ENCODE measurements at regions not wholly inside any gene's neighbourhood (a gene's known extent, or its start where the extent isn't known, plus 50 kb on each side); places are given as distances from the start of the nearest gene placed in this dataset.

GRCh38 chr13:74346960-74347359 is 212.8 kb upstream of the KLF12 start:
- no peak for TF ChIP-seq CTCF (conservative IDR thresholded peaks at IDR 0.05; ENCODE audit: control insufficient read depth, insufficient read depth, low read depth, low read length)
- H3K4me3 ChIP-seq (ENCODE audit: control insufficient read depth, low read depth, low read length): no peak overlapping the region
- DNase-seq (ENCODE audit: low read depth): no peak

- DNase-seq (ENCODE audit: low read depth): no peak
- no peak for TF ChIP-seq CTCF (conservative IDR thresholded peaks at IDR 0.05; ENCODE audit: control insufficient read depth, insufficient read depth, low read depth, low read length)
- no peak overlapping the region for H3K4me3 ChIP-seq (ENCODE audit: control insufficient read depth, low read depth, low read length)
Measured at GRCh38 chr13:74338341-74338740, 204.1 kb upstream of the KLF12 start.

DNA sequence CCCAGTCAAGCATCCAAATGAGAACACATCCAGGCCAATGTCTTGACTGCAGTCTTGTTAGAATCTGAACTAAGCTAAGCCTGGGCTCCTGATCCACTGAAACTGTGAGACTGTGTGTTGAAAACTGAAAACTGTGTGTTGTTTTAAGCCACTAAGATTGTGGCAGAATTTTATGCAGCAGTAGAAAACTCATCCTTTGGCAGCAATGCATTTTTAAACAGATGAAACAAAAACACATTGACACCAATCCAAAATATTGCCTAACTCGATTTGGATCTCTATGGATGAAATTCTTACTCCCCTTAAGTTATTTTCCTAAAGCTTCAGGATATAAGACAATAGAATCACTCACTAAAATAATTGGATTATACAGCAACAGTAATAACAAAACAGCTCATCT is 202.3 kb upstream of the KLF12 start:
- peak; percentile 9 for DNase-seq (ENCODE audit: low read depth)
- no peak overlapping the region for H3K4me3 ChIP-seq (ENCODE audit: control insufficient read depth, low read depth, low read length)
- no peak for TF ChIP-seq CTCF (conservative IDR thresholded peaks at IDR 0.05; ENCODE audit: control insufficient read depth, insufficient read depth, low read depth, low read length)

GRCh38 chr13:74335370-74335769 is 201.2 kb upstream of the KLF12 start:
- H3K4me3 ChIP-seq (ENCODE audit: control insufficient read depth, low read depth, low read length): no peak overlapping the region
- no peak for DNase-seq (ENCODE audit: low read depth)
- TF ChIP-seq CTCF (conservative IDR thresholded peaks at IDR 0.05; ENCODE audit: control insufficient read depth, insufficient read depth, low read depth, low read length): no peak

DNA sequence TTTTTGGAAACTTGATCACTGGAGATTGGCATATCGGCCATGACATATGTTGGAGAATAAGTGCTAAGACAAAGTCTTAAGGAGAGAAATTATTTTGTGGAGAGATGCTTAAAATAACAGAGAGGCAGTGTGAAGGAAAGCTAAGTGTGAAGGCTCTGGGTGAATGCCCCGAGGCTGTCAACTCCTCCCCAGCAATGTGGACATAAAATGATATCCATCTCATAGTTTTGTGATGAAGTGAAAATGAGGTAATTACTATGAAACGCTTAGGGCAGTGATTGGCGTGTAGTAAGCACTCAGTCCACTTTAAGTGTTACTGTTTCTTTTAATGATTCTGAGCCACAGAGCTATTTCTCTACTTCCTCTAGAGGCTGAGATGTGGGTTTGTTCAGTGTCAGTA is 195.8 kb upstream of the KLF12 start:
- H3K4me3 ChIP-seq (ENCODE audit: control insufficient read depth, low read depth, low read length): no peak overlapping the region
- no peak for DNase-seq (ENCODE audit: low read depth)
- TF ChIP-seq CTCF (conservative IDR thresholded peaks at IDR 0.05; ENCODE audit: control insufficient read depth, insufficient read depth, low read depth, low read length): no peak

DNA sequence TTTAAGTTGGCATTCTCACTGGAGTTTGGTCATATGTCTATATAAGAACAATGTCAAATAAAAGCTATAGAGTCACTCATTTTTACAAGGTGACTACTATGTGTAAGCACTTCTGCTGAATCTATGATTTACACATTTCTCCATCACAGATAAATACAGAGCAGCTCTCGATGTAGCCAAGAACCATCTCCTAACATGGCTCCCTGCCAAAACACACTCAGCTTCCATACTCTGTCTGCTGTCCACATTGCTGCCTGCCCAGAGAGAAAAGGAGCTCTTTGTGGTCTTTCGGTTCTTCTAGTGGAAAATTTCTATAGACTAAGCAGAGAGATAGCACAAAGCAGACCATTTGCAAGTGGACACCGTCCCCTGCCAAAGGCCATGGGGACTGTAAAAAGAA is 190.9 kb upstream of the KLF12 start:
- no peak for TF ChIP-seq CTCF (conservative IDR thresholded peaks at IDR 0.05; ENCODE audit: control insufficient read depth, insufficient read depth, low read depth, low read length)
- H3K4me3 ChIP-seq (ENCODE audit: control insufficient read depth, low read depth, low read length): no peak overlapping the region
- peak; percentile 68 for DNase-seq (ENCODE audit: low read depth)

DNA sequence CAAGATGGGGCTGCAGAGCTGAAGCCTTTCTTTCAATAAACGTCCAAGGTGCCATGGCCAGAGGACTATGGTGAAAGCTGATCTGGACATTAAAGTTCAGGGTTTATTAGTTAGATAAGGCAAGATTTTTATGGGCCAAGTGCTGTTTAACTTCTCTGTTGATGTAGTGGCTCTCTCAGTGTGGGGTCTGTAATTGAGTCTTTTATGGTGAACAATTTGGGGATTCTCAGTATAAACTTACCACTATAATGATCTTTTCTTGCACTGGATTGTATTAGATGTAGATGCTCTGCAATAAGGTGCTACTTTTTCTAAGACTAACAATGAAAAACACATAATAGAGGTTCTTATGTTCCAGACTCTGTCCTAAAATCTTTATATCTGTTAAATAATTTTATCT is 190.1 kb upstream of the KLF12 start:
- no peak overlapping the region for H3K4me3 ChIP-seq (ENCODE audit: control insufficient read depth, low read depth, low read length)
- TF ChIP-seq CTCF (conservative IDR thresholded peaks at IDR 0.05; ENCODE audit: control insufficient read depth, insufficient read depth, low read depth, low read length): no peak
- no peak for DNase-seq (ENCODE audit: low read depth)
